HEK293 (cell line): ENCODE measurements at regions not wholly inside any gene's neighbourhood (a gene's known extent, or its start where the extent isn't known, plus 50 kb on each side); places are given as distances from the start of the nearest gene placed in this dataset.

Source experiments
- CTCF ChIA-PET: fragments of 350-600 bp; formaldehyde crosslinking; extraction: SDS; loops from one replicate; lab custom pipeline; 2021; ENCODE audit warnings: antibody characterized with exemption; lab: Yijun Ruan, JAX
- POLR2A ChIA-PET: fragments of 300-600 bp; formaldehyde crosslinking; extraction: SDS; loops from one replicate; lab custom pipeline; 2020; ENCODE audit warnings: antibody characterized with exemption, inconsistent platforms; lab: Yijun Ruan, JAX
- H3K27ac ChIP-seq: fragments of 200-500 bp; sonication (Bioruptor generic); 2 replicates; pipeline ENCODE4 v1.5.1; 2014; ENCODE audit warnings: low read depth, low read length, control low read depth, inconsistent platforms; ENCODE audit errors: extremely low read depth
- H3K36me3 ChIP-seq, 2 experiments: fragments of 200-500 bp in 1 of 2; sonication (Bioruptor generic) in 1 of 2; 1 replicate in 1 of 2; 2 replicates in 1 of 2; pipeline ENCODE4 v1.5.1; 2014 to 2017; ENCODE audit warnings: inconsistent platforms in 2 of 2, low read length in 2 of 2; ENCODE audit not compliant: control insufficient read depth in 2 of 2, insufficient read depth in 1 of 2
- H3K4me1 ChIP-seq: fragments of 200-500 bp; sonication (Bioruptor generic); 2 replicates; pipeline ENCODE4 v1.5.1; 2014; ENCODE audit warnings: mild to moderate bottlenecking, low read length, inconsistent platforms; ENCODE audit not compliant: control insufficient read depth, insufficient read depth
- H3K4me3 ChIP-seq: 2 replicates; pipeline ENCODE4 v1.5.1; 2011; ENCODE audit warnings: low read depth, mild to moderate bottlenecking, control low read depth, low read length, moderate library complexity
- H3K9me3 ChIP-seq: fragments of 200-500 bp; sonication (Bioruptor generic); 2 replicates; pipeline ENCODE4 v1.5.1; 2014; ENCODE audit warnings: low read depth, low read length, inconsistent platforms; ENCODE audit not compliant: control insufficient read depth, insufficient read depth
- KLF7 ChIP-seq: fragments of 450-650 bp; formaldehyde crosslinking; IDR thresholded peaks from 2 replicates; pipeline ENCODE4 v1.5.1; 2016; ENCODE audit warnings: missing biosample characterization, missing genetic modification characterization, borderline replicate concordance
- SCRT2 ChIP-seq: fragments of 450-650 bp; formaldehyde crosslinking; IDR thresholded peaks from 2 replicates; pipeline ENCODE4 v1.5.1; 2016; ENCODE audit warnings: missing biosample characterization, missing genetic modification characterization
- YY2 ChIP-seq: fragments of 450-650 bp; formaldehyde crosslinking; IDR thresholded peaks from 2 replicates; pipeline ENCODE4 v1.5.1; 2016; ENCODE audit warnings: missing biosample characterization, missing genetic modification characterization
- ZNF146 ChIP-seq: fragments of 450-650 bp; formaldehyde crosslinking; IDR thresholded peaks from 2 replicates; pipeline ENCODE4 v1.5.1; 2016; ENCODE audit warnings: missing biosample characterization, missing genetic modification characterization
- ZNF175 ChIP-seq: fragments of 450-650 bp; formaldehyde crosslinking; IDR thresholded peaks from 2 replicates; pipeline ENCODE4 v1.5.1; 2016; ENCODE audit warnings: missing biosample characterization, missing genetic modification characterization
- ZNF202 ChIP-seq: fragments of 450-650 bp; formaldehyde crosslinking; IDR thresholded peaks from 2 replicates; pipeline ENCODE4 v1.5.1; 2016; ENCODE audit warnings: missing biosample characterization, missing genetic modification characterization, borderline replicate concordance
- ZNF221 ChIP-seq: fragments of 450-650 bp; formaldehyde crosslinking; IDR thresholded peaks from 2 replicates; pipeline ENCODE4 v1.5.1; 2017; ENCODE audit warnings: missing biosample characterization, missing genetic modification characterization, borderline replicate concordance
- ZNF561 ChIP-seq: fragments of 450-650 bp; IDR thresholded peaks from 2 replicates; pipeline ENCODE4 v1.5.1; 2018; ENCODE audit warnings: missing biosample characterization, missing genetic modification characterization, borderline replicate concordance
- ZNF747 ChIP-seq: fragments of 450-650 bp; formaldehyde crosslinking; IDR thresholded peaks from 2 replicates; pipeline ENCODE4 v1.5.1; 2016; ENCODE audit warnings: missing biosample characterization, missing genetic modification characterization
- ZNF777 ChIP-seq: fragments of 450-650 bp; formaldehyde crosslinking; IDR thresholded peaks from 2 replicates; pipeline ENCODE4 v1.5.1; 2017; ENCODE audit warnings: missing biosample characterization, missing genetic modification characterization, borderline replicate concordance
- TF ChIP-seq, protein P1 (sequence below): fragments of 450-650 bp; formaldehyde crosslinking; IDR thresholded peaks from 2 replicates; pipeline ENCODE4 v1.5.1; 2017; ENCODE audit warnings: missing biosample characterization, missing genetic modification characterization
- TF ChIP-seq, protein P2 (sequence below): fragments of 450-650 bp; formaldehyde crosslinking; IDR thresholded peaks from 2 replicates; pipeline ENCODE4 v1.5.1; 2016; ENCODE audit warnings: missing biosample characterization, missing genetic modification characterization
- TF ChIP-seq, protein P3 (sequence below): fragments of 450-650 bp; formaldehyde crosslinking; IDR thresholded peaks from 2 replicates; pipeline ENCODE4 v1.5.1; 2016; ENCODE audit warnings: missing biosample characterization, missing genetic modification characterization, low read depth
- TF ChIP-seq, protein P4 (sequence below): fragments of 450-650 bp; formaldehyde crosslinking; IDR thresholded peaks from 2 replicates; pipeline ENCODE4 v1.5.1; 2016; ENCODE audit warnings: missing biosample characterization, missing genetic modification characterization

DNA sequence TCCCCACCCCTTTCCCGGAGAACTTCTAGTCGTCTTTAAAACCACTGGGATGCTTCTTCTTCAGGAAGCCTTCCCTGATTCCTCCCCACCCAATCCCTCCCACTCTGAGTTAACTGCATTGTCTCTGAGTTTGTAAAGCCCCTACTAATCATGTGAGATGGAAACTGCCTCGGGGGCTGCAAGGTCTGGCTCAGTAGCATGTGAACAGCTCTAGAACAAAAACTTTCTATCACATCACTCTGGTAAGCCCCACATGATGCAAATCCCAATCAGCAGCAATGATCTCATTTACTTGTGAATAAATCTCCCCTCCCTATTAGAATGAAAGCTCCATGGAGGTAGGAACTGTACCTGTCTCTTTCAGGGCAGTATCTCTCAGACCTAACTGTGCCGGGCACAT lies 141.0 kb upstream of the JUN start:
- TF ChIP-seq, protein P1, sequence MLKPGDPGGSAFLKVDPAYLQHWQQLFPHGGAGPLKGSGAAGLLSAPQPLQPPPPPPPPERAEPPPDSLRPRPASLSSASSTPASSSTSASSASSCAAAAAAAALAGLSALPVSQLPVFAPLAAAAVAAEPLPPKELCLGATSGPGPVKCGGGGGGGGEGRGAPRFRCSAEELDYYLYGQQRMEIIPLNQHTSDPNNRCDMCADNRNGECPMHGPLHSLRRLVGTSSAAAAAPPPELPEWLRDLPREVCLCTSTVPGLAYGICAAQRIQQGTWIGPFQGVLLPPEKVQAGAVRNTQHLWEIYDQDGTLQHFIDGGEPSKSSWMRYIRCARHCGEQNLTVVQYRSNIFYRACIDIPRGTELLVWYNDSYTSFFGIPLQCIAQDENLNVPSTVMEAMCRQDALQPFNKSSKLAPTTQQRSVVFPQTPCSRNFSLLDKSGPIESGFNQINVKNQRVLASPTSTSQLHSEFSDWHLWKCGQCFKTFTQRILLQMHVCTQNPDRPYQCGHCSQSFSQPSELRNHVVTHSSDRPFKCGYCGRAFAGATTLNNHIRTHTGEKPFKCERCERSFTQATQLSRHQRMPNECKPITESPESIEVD: no peak
- no peak for TF ChIP-seq ZNF747
- TF ChIP-seq, all 188 proteins: peak for 0

GRCh38 chr1:58925247-58925646 lies 141.4 kb upstream of the JUN start:
- Histone ChIP-seq H3K4me3 (no peak overlapping the region), H3K4me1 (peaks cover 2% of the 10 kb centered on the region; the same call in 1 of the 2 replicates), H3K9me3 (no peaks in the 10 kb centered on the region), H3K27ac (no peak overlapping the region), H3K36me3 (no peaks in the 10 kb centered on the region)
- TF ChIP-seq ZNF146 (tag by site-specific recombination) (peak; percentile 91), KLF7 (tag by site-specific recombination) (no peak), ZNF221 (tag by site-specific recombination) (no peak), ZNF175 (tag by site-specific recombination) (no peak), ZNF561 (no peak), ZNF777 (tag by site-specific recombination) (no peak), SCRT2 (tag by site-specific recombination) (no peak), YY2 (tag by site-specific recombination) (no peak), ZNF202 (tag by site-specific recombination) (no peak)
- TF ChIP-seq, protein P2, sequence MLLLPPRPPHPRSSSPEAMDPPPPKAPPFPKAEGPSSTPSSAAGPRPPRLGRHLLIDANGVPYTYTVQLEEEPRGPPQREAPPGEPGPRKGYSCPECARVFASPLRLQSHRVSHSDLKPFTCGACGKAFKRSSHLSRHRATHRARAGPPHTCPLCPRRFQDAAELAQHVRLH (tag by site-specific recombination): peak; percentile 74; the same call in 1 of the 2 replicates
- TF ChIP-seq, protein P3, sequence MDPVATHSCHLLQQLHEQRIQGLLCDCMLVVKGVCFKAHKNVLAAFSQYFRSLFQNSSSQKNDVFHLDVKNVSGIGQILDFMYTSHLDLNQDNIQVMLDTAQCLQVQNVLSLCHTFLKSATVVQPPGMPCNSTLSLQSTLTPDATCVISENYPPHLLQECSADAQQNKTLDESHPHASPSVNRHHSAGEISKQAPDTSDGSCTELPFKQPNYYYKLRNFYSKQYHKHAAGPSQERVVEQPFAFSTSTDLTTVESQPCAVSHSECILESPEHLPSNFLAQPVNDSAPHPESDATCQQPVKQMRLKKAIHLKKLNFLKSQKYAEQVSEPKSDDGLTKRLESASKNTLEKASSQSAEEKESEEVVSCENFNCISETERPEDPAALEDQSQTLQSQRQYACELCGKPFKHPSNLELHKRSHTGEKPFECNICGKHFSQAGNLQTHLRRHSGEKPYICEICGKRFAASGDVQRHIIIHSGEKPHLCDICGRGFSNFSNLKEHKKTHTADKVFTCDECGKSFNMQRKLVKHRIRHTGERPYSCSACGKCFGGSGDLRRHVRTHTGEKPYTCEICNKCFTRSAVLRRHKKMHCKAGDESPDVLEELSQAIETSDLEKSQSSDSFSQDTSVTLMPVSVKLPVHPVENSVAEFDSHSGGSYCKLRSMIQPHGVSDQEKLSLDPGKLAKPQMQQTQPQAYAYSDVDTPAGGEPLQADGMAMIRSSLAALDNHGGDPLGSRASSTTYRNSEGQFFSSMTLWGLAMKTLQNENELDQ (tag by site-specific recombination): no peak
- TF ChIP-seq, protein P1: no peak
- TF ChIP-seq, protein P4, sequence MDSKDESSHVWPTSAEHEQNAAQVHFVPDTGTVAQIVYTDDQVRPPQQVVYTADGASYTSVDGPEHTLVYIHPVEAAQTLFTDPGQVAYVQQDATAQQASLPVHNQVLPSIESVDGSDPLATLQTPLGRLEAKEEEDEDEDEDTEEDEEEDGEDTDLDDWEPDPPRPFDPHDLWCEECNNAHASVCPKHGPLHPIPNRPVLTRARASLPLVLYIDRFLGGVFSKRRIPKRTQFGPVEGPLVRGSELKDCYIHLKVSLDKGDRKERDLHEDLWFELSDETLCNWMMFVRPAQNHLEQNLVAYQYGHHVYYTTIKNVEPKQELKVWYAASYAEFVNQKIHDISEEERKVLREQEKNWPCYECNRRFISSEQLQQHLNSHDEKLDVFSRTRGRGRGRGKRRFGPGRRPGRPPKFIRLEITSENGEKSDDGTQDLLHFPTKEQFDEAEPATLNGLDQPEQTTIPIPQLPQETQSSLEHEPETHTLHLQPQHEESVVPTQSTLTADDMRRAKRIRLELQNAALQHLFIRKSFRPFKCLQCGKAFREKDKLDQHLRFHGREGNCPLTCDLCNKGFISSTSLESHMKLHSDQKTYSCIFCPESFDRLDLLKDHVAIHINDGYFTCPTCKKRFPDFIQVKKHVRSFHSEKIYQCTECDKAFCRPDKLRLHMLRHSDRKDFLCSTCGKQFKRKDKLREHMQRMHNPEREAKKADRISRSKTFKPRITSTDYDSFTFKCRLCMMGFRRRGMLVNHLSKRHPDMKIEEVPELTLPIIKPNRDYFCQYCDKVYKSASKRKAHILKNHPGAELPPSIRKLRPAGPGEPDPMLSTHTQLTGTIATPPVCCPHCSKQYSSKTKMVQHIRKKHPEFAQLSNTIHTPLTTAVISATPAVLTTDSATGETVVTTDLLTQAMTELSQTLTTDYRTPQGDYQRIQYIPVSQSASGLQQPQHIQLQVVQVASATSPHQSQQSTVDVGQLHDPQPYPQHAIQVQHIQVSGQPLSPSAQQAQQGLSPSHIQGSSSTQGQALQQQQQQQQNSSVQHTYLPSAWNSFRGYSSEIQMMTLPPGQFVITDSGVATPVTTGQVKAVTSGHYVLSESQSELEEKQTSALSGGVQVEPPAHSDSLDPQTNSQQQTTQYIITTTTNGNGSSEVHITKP: no peak
- ChIA-PET CTCF (interaction anchor here (0.6 to 0.7 kb wide), 3 partner anchors 41 to 1022 kb away, joined by 3 to 5 read pairs (median 3); no protein-coding TSS in a partner anchor), POLR2A (interaction anchor here (0.6 kb wide), 1 partner anchor 480 kb away, joined by 3 read pairs; no protein-coding TSS in a partner anchor)

More for the DNA sequence above, 141.0 kb upstream of the JUN start:
- H3K36me3 ChIP-seq: no peaks in the 10 kb centered on the region
- POLR2A ChIA-PET: no interaction called here
- CTCF ChIA-PET: interaction anchor here (0.7 kb wide), 1 partner anchor 1023 kb away, joined by 3 read pairs; no protein-coding TSS in a partner anchor
- peaks cover 2% of the 10 kb centered on the region; the same call in 1 of the 2 replicates for H3K4me1 ChIP-seq
- no peaks in the 10 kb centered on the region for H3K9me3 ChIP-seq
- H3K4me3 ChIP-seq: no peak overlapping the region
- no peak overlapping the region for H3K27ac ChIP-seq
